ENCODE measurements at regions not wholly inside any gene's neighbourhood (a gene's known extent, or its start where the extent isn't known, plus 50 kb on each side); places are given as distances from the start of the nearest gene placed in this dataset.

DNA sequence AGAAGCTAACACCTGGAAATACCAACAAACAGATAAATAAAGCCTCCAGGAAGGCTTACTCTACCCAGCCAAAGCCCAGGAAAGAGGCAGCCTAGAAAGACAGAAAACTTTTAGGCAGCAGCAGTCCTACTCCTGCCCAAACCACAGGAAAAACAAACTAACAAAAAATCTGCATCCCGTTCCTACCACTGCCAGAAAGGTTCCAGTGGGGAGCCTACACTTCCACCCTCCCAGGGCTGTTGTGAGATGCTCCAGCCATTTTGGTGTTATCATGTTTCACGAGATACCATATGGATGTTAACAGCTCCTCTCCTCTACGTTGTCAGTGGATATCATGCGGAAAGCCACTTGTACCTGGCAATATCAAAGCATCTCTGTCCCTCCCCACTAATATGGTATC lies 135.9 kb upstream of the ADRA1D start:
- Histone ChIP-seq H3K4me3 (ENCODE audit: control extremely low read depth in 1 of 5, extremely low read depth in 1 of 5, insufficient read depth in 1 of 5, low read depth in 2 of 5, low read length in 4 of 5) (no peak overlapping the region), H3K4me2 (replicated peaks; ENCODE audit: low read depth, low read length, poor library complexity, severe bottlenecking) (no peak overlapping the region), H4K20me1 (ENCODE audit: control insufficient read depth, insufficient read depth, low read length, poor library complexity, severe bottlenecking) (no peaks in the 10 kb centered on the region), H3K27ac (ENCODE audit: low read length in 2 of 2) (no peak overlapping the region), H3K4me1 (ENCODE audit: control insufficient read depth in 2 of 2, insufficient read depth in 2 of 2, low read length in 2 of 2) (no peaks in the 10 kb centered on the region), H3K9me3 (ENCODE audit: control extremely low read depth in 1 of 3, control insufficient read depth in 2 of 3, insufficient read depth in 1 of 3, low read length in 2 of 3) (peaks cover 0 to 6% (median 1%) of the 10 kb centered on the region in 3 donors), H3K9ac (ENCODE audit: low read length) (no peak overlapping the region), H3K79me2 (ENCODE audit: control insufficient read depth, insufficient read depth, low read length) (no peaks in the 10 kb centered on the region), H3K36me3 (replicated peaks in 1 of 2; ENCODE audit: control extremely low read depth in 1 of 2, control insufficient read depth in 1 of 2, extremely low read depth in 1 of 2, insufficient read depth in 2 of 2, low read length in 1 of 2) (no peaks in the 10 kb centered on the region), H2AFZ (ENCODE audit: insufficient read depth, low read depth, low read length, poor library complexity, severe bottlenecking) (no peak overlapping the region), H3K27me3 (replicated peaks in 1 of 4; ENCODE audit: control extremely low read depth in 1 of 4, control insufficient read depth in 3 of 4, insufficient read depth in 4 of 4, low read length in 3 of 4) (peaks cover 0 to 5% (median 0%) of the 10 kb centered on the region in 4 experiments)
- no peaks in the 10 kb centered on the region for H3K4me1 Mint-ChIP-seq
- no peak overlapping the region for H3K4me3 Mint-ChIP-seq
- peaks cover 22% of the 10 kb centered on the region for H3K27me3 Mint-ChIP-seq
- CTCF ChIA-PET, result no interaction called here
- intact Hi-C loops (cut with micrococcal nuclease), result no loop called here
- no peaks in the 10 kb centered on the region for H3K9me3 Mint-ChIP-seq (ENCODE audit: insufficient read depth)
- no peak for TF ChIP-seq EZH2 (IDR thresholded peaks at IDR 0.05; ENCODE audit: borderline replicate concordance, insufficient read depth, low read depth, low read length, poor library complexity, severe bottlenecking)
- TF ChIP-seq, protein P1, sequence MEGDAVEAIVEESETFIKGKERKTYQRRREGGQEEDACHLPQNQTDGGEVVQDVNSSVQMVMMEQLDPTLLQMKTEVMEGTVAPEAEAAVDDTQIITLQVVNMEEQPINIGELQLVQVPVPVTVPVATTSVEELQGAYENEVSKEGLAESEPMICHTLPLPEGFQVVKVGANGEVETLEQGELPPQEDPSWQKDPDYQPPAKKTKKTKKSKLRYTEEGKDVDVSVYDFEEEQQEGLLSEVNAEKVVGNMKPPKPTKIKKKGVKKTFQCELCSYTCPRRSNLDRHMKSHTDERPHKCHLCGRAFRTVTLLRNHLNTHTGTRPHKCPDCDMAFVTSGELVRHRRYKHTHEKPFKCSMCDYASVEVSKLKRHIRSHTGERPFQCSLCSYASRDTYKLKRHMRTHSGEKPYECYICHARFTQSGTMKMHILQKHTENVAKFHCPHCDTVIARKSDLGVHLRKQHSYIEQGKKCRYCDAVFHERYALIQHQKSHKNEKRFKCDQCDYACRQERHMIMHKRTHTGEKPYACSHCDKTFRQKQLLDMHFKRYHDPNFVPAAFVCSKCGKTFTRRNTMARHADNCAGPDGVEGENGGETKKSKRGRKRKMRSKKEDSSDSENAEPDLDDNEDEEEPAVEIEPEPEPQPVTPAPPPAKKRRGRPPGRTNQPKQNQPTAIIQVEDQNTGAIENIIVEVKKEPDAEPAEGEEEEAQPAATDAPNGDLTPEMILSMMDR (IDR thresholded peaks at IDR 0.05), result no peak
- no peak overlapping the region for H3K27ac Mint-ChIP-seq
- ATAC-seq (ENCODE audit: low read depth) (no peak), DNase-seq (no peak)
- POLR2A ChIA-PET, result no interaction called here
- 74% methylated on average over 2 of the region's 4 CpGs for WGBS (ENCODE audit: insufficient coverage)

DNA sequence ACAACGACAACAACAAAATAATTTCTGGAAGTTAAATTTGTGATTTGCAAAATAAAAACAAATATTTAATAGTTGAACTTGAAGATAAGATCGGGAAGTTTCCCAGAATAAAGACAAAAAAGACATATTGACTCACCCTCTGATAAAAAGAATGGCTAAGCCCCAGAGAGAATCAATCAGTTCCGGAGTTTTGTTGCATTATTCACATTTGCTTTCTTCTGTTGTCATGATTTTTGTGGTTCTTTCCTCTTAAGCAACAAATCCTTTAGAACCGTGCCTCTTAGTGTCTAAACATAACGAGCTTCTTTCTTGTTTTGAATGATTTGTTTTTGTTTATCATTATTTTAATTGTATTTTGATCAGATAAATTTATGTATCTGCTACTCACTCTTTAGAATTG lies 134.9 kb upstream of the ADRA1D start:
- Histone ChIP-seq H3K9ac (ENCODE audit: low read length) (no peak overlapping the region), H4K20me1 (ENCODE audit: control insufficient read depth, insufficient read depth, low read length, poor library complexity, severe bottlenecking) (no peaks in the 10 kb centered on the region), H3K9me3 (ENCODE audit: control extremely low read depth in 1 of 3, control insufficient read depth in 2 of 3, insufficient read depth in 1 of 3, low read length in 2 of 3) (peaks cover 0 to 6% (median 1%) of the 10 kb centered on the region in 3 donors), H3K4me3 (ENCODE audit: control extremely low read depth in 1 of 5, extremely low read depth in 1 of 5, insufficient read depth in 1 of 5, low read depth in 2 of 5, low read length in 4 of 5) (no peak overlapping the region), H3K27me3 (replicated peaks in 1 of 4; ENCODE audit: control extremely low read depth in 1 of 4, control insufficient read depth in 3 of 4, insufficient read depth in 4 of 4, low read length in 3 of 4) (peaks cover 0 to 5% (median 0%) of the 10 kb centered on the region in 4 experiments), H3K79me2 (ENCODE audit: control insufficient read depth, insufficient read depth, low read length) (no peaks in the 10 kb centered on the region), H3K4me2 (replicated peaks; ENCODE audit: low read depth, low read length, poor library complexity, severe bottlenecking) (no peak overlapping the region), H2AFZ (ENCODE audit: insufficient read depth, low read depth, low read length, poor library complexity, severe bottlenecking) (no peak overlapping the region), H3K27ac (ENCODE audit: low read length in 2 of 2) (no peak overlapping the region), H3K4me1 (ENCODE audit: control insufficient read depth in 2 of 2, insufficient read depth in 2 of 2, low read length in 2 of 2) (no peaks in the 10 kb centered on the region), H3K36me3 (replicated peaks in 1 of 2; ENCODE audit: control extremely low read depth in 1 of 2, control insufficient read depth in 1 of 2, extremely low read depth in 1 of 2, insufficient read depth in 2 of 2, low read length in 1 of 2) (no peaks in the 10 kb centered on the region)
- ChIA-PET POLR2A (no interaction called here), CTCF (no interaction called here)
- TF ChIP-seq EZH2 (IDR thresholded peaks at IDR 0.05; ENCODE audit: borderline replicate concordance, insufficient read depth, low read depth, low read length, poor library complexity, severe bottlenecking), result no peak
- TF ChIP-seq, protein P1 (IDR thresholded peaks at IDR 0.05), result no peak
- no CpG with 5 or more reads among the region's 5 CpGs for whole genome bisulfite sequencing (ENCODE audit: insufficient coverage)
- no peak for DNase-seq
- no peak overlapping the region for H3K27ac Mint-ChIP-seq
- H3K4me3 Mint-ChIP-seq, result no peak overlapping the region
- intact Hi-C loops (cut with micrococcal nuclease), result no loop called here
- no peaks in the 10 kb centered on the region for H3K4me1 Mint-ChIP-seq
- peaks cover 24% of the 10 kb centered on the region for H3K27me3 Mint-ChIP-seq
- ATAC-seq (ENCODE audit: low read depth), result no peak
- no peaks in the 10 kb centered on the region for H3K9me3 Mint-ChIP-seq (ENCODE audit: insufficient read depth)

Measured in B cell (primary cell).